ENCODE measurements at regions not wholly inside any gene's neighbourhood (a gene's known extent, or its start where the extent isn't known, plus 50 kb on each side); places are given as distances from the start of the nearest gene placed in this dataset.

- no peaks in the 10 kb centered on the region for H3K27me3 ChIP-seq
- 78 to 91% methylated on average over 4 to 5 of the region's 5 CpGs for WGBS, 2 donors
- peaks cover 0 to 5% (median 2%) of the 10 kb centered on the region in 4 donors for H3K4me1 ChIP-seq
- H3K9me3 ChIP-seq, result no peaks in the 10 kb centered on the region
- TF ChIP-seq EP300 (IDR thresholded peaks at IDR 0.05) (no peak), CTCF (IDR thresholded peaks at IDR 0.05) (no peak), POLR2A (IDR thresholded peaks at IDR 0.05) (no peak), POLR2AphosphoS5 (IDR thresholded peaks at IDR 0.05) (no peak)
- H3K4me3 ChIP-seq, result no peak overlapping the region
- DNase-seq, result no peak
- H3K27ac ChIP-seq, result no peak overlapping the region
- ATAC-seq (ENCODE audit: low FRiP score in 2 of 2), result no peak
- no peaks in the 10 kb centered on the region for H3K36me3 ChIP-seq
Measured at GRCh38 chr6:22361576-22361975, 64.7 kb upstream of the PRL start.

GRCh38 chr6:22362361-22362760, 65.5 kb upstream of the PRL start:
- ATAC-seq (ENCODE audit: low FRiP score in 2 of 2), result no peak
- no peaks in the 10 kb centered on the region for H3K9me3 ChIP-seq
- no peaks in the 10 kb centered on the region for H3K36me3 ChIP-seq

GRCh38 chr6:22363166-22363713, 66.4 kb upstream of the PRL start:
- WGBS, 2 donors, result 73 to 95% methylated on average over 1 of the region's 1 CpG
- H3K4me3 ChIP-seq, result no peak overlapping the region

More at GRCh38 chr6:22362361-22362760, 65.5 kb upstream of the PRL start:
- Histone ChIP-seq H3K4me3 (no peak overlapping the region), H3K4me1 (peaks cover 0 to 5% (median 2%) of the 10 kb centered on the region in 4 donors), H3K27ac (no peak overlapping the region), H3K27me3 (no peaks in the 10 kb centered on the region)
- no peak for DNase-seq
- 47 to 54% methylated on average over 3 of the region's 3 CpGs for WGBS, 2 donors
- TF ChIP-seq POLR2AphosphoS5 (IDR thresholded peaks at IDR 0.05), result no peak
- no peak for TF ChIP-seq POLR2A (IDR thresholded peaks at IDR 0.05)
- TF ChIP-seq EP300 (IDR thresholded peaks at IDR 0.05), result no peak
- no peak for TF ChIP-seq CTCF (IDR thresholded peaks at IDR 0.05)

GRCh38 chr6:22363714-22364239, 66.9 kb upstream of the PRL start:
- DNase-seq, result no peak
- H3K27ac ChIP-seq, result no peak overlapping the region
- 54 to 82% methylated on average over 4 of the region's 4 CpGs for WGBS, 2 donors

More at GRCh38 chr6:22363166-22363713, 66.4 kb upstream of the PRL start:
- TF ChIP-seq CTCF (IDR thresholded peaks at IDR 0.05), result no peak
- no peak for TF ChIP-seq EP300 (IDR thresholded peaks at IDR 0.05)
- TF ChIP-seq POLR2A (IDR thresholded peaks at IDR 0.05), result no peak
- TF ChIP-seq POLR2AphosphoS5 (IDR thresholded peaks at IDR 0.05), result no peak
- no peaks in the 10 kb centered on the region for H3K9me3 ChIP-seq
- no peaks in the 10 kb centered on the region for H3K36me3 ChIP-seq
- no peak overlapping the region for H3K27ac ChIP-seq
- no peaks in the 10 kb centered on the region for H3K27me3 ChIP-seq
- DNase-seq (no peak), ATAC-seq (ENCODE audit: low FRiP score in 2 of 2) (no peak)
- peaks cover 0 to 5% (median 2%) of the 10 kb centered on the region in 4 donors for H3K4me1 ChIP-seq

More at GRCh38 chr6:22363714-22364239, 66.9 kb upstream of the PRL start:
- Histone ChIP-seq H3K27me3 (no peaks in the 10 kb centered on the region), H3K36me3 (no peaks in the 10 kb centered on the region), H3K4me3 (no peak overlapping the region), H3K9me3 (no peaks in the 10 kb centered on the region), H3K4me1 (peaks cover 0 to 6% (median 2%) of the 10 kb centered on the region in 4 donors)
- no peak for ATAC-seq (ENCODE audit: low FRiP score in 2 of 2)
- TF ChIP-seq EP300 (IDR thresholded peaks at IDR 0.05) (no peak), CTCF (IDR thresholded peaks at IDR 0.05) (no peak), POLR2AphosphoS5 (IDR thresholded peaks at IDR 0.05) (no peak), POLR2A (IDR thresholded peaks at IDR 0.05) (no peak)

Measured in upper lobe of left lung (tissue), 6 donors.